Gastrocnemius medialis (tissue), 4 donors: ENCODE measurements at regions not wholly inside any gene's neighbourhood (a gene's known extent, or its start where the extent isn't known, plus 50 kb on each side); places are given as distances from the start of the nearest gene placed in this dataset.

ENCODE experiments used
- POLR2A ChIP-seq, 2 donors: fragments of 450-650 bp; IDR thresholded peaks; one replicate each; pipeline ENCODE4 v1.6.1; 2017; ENCODE audit warnings: antibody characterized with exemption in 2 of 2, mild to moderate bottlenecking in 2 of 2, moderate library complexity in 2 of 2
- TF ChIP-seq, protein P1 (sequence below), 5 experiments: fragments of 450-650 bp in 3 of 5; fragments of 200-600 bp in 2 of 5; sonication (generic) in 2 of 5; IDR thresholded peaks in 4 of 5; conservative IDR thresholded peaks in 1 of 5; 1 replicate in 4 of 5; 2 replicates in 1 of 5; pipeline ENCODE4 v1.5.1; 2016 to 2019; ENCODE audit warnings: antibody characterized with exemption in 5 of 5, mild to moderate bottlenecking in 3 of 5, moderate library complexity in 3 of 5

DNA sequence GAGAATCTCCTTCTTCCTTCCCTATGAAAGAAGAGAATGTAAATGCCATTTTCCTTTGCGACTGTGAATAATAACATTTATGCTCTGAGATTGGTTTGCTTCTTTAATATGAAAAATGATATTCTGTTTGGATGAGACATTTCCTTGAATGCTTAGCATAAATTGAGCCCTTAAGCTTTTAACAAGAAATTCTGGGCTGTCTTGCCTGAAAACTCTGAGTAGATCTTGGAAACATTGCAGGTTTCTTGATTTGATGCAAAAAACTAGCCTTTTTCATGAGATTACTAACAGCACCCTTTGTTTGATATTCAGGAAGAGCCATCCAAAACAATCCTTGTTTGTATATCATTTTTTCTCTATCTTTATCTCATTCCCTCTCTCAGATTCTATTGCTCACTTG is 272.5 kb downstream of the TMEM38B start:
- TF ChIP-seq, protein P1, sequence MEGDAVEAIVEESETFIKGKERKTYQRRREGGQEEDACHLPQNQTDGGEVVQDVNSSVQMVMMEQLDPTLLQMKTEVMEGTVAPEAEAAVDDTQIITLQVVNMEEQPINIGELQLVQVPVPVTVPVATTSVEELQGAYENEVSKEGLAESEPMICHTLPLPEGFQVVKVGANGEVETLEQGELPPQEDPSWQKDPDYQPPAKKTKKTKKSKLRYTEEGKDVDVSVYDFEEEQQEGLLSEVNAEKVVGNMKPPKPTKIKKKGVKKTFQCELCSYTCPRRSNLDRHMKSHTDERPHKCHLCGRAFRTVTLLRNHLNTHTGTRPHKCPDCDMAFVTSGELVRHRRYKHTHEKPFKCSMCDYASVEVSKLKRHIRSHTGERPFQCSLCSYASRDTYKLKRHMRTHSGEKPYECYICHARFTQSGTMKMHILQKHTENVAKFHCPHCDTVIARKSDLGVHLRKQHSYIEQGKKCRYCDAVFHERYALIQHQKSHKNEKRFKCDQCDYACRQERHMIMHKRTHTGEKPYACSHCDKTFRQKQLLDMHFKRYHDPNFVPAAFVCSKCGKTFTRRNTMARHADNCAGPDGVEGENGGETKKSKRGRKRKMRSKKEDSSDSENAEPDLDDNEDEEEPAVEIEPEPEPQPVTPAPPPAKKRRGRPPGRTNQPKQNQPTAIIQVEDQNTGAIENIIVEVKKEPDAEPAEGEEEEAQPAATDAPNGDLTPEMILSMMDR (IDR thresholded peaks at IDR 0.05 in 4 of 5, conservative IDR thresholded peaks at IDR 0.05 in 1 of 5), result no peak
- no peak for TF ChIP-seq POLR2A (IDR thresholded peaks at IDR 0.05)
